ENCODE measurements at regions not wholly inside any gene's neighbourhood (a gene's known extent, or its start where the extent isn't known, plus 50 kb on each side); places are given as distances from the start of the nearest gene placed in this dataset.

GRCh38 chr1:81073580-81073979 is 727.2 kb upstream of the ADGRL2 start:
- no peak for TF ChIP-seq POLR2A (IDR thresholded peaks at IDR 0.05)
- TF ChIP-seq POLR2AphosphoS5 (IDR thresholded peaks at IDR 0.05): no peak
- TF ChIP-seq, protein P1, sequence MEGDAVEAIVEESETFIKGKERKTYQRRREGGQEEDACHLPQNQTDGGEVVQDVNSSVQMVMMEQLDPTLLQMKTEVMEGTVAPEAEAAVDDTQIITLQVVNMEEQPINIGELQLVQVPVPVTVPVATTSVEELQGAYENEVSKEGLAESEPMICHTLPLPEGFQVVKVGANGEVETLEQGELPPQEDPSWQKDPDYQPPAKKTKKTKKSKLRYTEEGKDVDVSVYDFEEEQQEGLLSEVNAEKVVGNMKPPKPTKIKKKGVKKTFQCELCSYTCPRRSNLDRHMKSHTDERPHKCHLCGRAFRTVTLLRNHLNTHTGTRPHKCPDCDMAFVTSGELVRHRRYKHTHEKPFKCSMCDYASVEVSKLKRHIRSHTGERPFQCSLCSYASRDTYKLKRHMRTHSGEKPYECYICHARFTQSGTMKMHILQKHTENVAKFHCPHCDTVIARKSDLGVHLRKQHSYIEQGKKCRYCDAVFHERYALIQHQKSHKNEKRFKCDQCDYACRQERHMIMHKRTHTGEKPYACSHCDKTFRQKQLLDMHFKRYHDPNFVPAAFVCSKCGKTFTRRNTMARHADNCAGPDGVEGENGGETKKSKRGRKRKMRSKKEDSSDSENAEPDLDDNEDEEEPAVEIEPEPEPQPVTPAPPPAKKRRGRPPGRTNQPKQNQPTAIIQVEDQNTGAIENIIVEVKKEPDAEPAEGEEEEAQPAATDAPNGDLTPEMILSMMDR (IDR thresholded peaks at IDR 0.05): no peak
- no peak for TF ChIP-seq EP300 (IDR thresholded peaks at IDR 0.05)

Data from sigmoid colon (tissue), 4 donors.